ENCODE measurements at regions not wholly inside any gene's neighbourhood (a gene's known extent, or its start where the extent isn't known, plus 50 kb on each side); places are given as distances from the start of the nearest gene placed in this dataset.

- in situ Hi-C loops (cut with MboI; ENCODE audit: low sequenced_read_pairs), result no loop called here
These were observed 96.5 kb upstream of the CELF4 start for GRCh38 chr18:37662099-37662498.

- in situ Hi-C loops (cut with MboI; ENCODE audit: low sequenced_read_pairs), result no loop called here
These were observed 95.9 kb upstream of the CELF4 start for GRCh38 chr18:37661478-37661877.

- in situ Hi-C loops (cut with MboI; ENCODE audit: low sequenced_read_pairs), result no loop called here
These were observed 95.5 kb upstream of the CELF4 start for GRCh38 chr18:37661061-37661460.

- in situ Hi-C loops (cut with MboI; ENCODE audit: low sequenced_read_pairs), result no loop called here
These were observed 95.1 kb upstream of the CELF4 start for GRCh38 chr18:37660658-37661057.

GRCh38 chr18:37659906-37660305 lies 94.3 kb upstream of the CELF4 start:
- in situ Hi-C loops (cut with MboI; ENCODE audit: low sequenced_read_pairs), result no loop called here

- in situ Hi-C loops (cut with MboI; ENCODE audit: low sequenced_read_pairs), result no loop called here
These were observed 93.3 kb upstream of the CELF4 start for GRCh38 chr18:37658894-37659293.

GRCh38 chr18:37657493-37657892 lies 91.9 kb upstream of the CELF4 start:
- in situ Hi-C loops (cut with MboI; ENCODE audit: low sequenced_read_pairs), result no loop called here

GRCh38 chr18:37654731-37655369 lies 89.3 kb upstream of the CELF4 start:
- in situ Hi-C loops (cut with MboI; ENCODE audit: low sequenced_read_pairs), result no loop called here

- in situ Hi-C loops (cut with MboI; ENCODE audit: low sequenced_read_pairs), result no loop called here
These were observed 88.4 kb upstream of the CELF4 start for GRCh38 chr18:37654034-37654433.

- in situ Hi-C loops (cut with MboI; ENCODE audit: low sequenced_read_pairs), result no loop called here
These were observed 88.0 kb upstream of the CELF4 start for GRCh38 chr18:37653618-37654017.

GRCh38 chr18:37649930-37650329 lies 84.3 kb upstream of the CELF4 start:
- in situ Hi-C loops (cut with MboI; ENCODE audit: low sequenced_read_pairs), result no loop called here

GRCh38 chr18:37649416-37649815 lies 83.8 kb upstream of the CELF4 start:
- in situ Hi-C loops (cut with MboI; ENCODE audit: low sequenced_read_pairs), result no loop called here

- in situ Hi-C loops (cut with MboI; ENCODE audit: low sequenced_read_pairs), result no loop called here
These were observed 76.0 kb upstream of the CELF4 start for GRCh38 chr18:37641573-37641972.

- in situ Hi-C loops (cut with MboI; ENCODE audit: low sequenced_read_pairs), result no loop called here
These were observed 74.9 kb upstream of the CELF4 start for GRCh38 chr18:37640504-37640903.

- in situ Hi-C loops (cut with MboI; ENCODE audit: low sequenced_read_pairs), result no loop called here
These were observed 74.2 kb upstream of the CELF4 start for GRCh38 chr18:37639846-37640245.

- in situ Hi-C loops (cut with MboI; ENCODE audit: low sequenced_read_pairs), result no loop called here
These were observed 71.9 kb upstream of the CELF4 start for GRCh38 chr18:37637478-37637850.

- in situ Hi-C loops (cut with MboI; ENCODE audit: low sequenced_read_pairs), result no loop called here
These were observed 71.4 kb upstream of the CELF4 start for GRCh38 chr18:37636831-37637477.

GRCh38 chr18:37634516-37634915 lies 68.9 kb upstream of the CELF4 start:
- in situ Hi-C loops (cut with MboI; ENCODE audit: low sequenced_read_pairs), result no loop called here

- in situ Hi-C loops (cut with MboI; ENCODE audit: low sequenced_read_pairs), result no loop called here
These were observed 65.8 kb upstream of the CELF4 start for GRCh38 chr18:37631422-37631821.

GRCh38 chr18:37630334-37630733 lies 64.7 kb upstream of the CELF4 start:
- in situ Hi-C loops (cut with MboI; ENCODE audit: low sequenced_read_pairs), result no loop called here

- in situ Hi-C loops (cut with MboI; ENCODE audit: low sequenced_read_pairs), result no loop called here
These were observed 63.0 kb upstream of the CELF4 start for GRCh38 chr18:37628470-37629220.

- in situ Hi-C loops (cut with MboI; ENCODE audit: low sequenced_read_pairs), result no loop called here
These were observed 58.7 kb upstream of the CELF4 start for GRCh38 chr18:37624318-37624717.

Data from HL-60/S4 treated with retinoic acid at 250 ng/mL for 4 days and 3 days (cell line).